ENCODE measurements at regions not wholly inside any gene's neighbourhood (a gene's known extent, or its start where the extent isn't known, plus 50 kb on each side); places are given as distances from the start of the nearest gene placed in this dataset.
"Not testable (repeated sequence)": the region's sequence is repeated elsewhere in the genome, so short reads cannot be mapped to it uniquely, and the experiment has no call there.

DNA sequence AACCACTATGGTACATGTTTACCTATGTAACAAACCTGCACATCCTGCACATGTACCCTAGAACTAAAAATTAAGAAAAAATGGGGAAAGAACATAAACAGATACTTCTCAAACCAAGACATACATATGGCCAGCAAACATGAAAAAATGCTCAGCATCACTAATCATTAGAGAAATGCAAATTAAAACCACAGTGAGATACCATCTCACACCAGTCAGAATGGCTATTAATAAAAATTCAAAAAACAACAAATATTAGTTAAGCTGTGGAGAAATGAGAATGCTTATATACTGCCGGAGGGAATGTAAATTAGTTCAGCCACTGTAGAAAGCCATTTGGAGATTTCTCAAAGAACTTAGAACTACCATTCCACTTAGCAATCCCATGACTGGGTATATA lies 126.1 kb downstream of the NFKBIZ start:
- dilution Hi-C loops (cut with MboI; ENCODE audit: extremely low pct_ligation_motif_present, low sequenced_read_pairs); H3K9me3 ChIP-seq (replicated peaks; ENCODE audit: control insufficient read depth, insufficient read depth, low read length); H3K27ac ChIP-seq (ENCODE audit: insufficient read depth, low read depth, low read length); CTCF ChIA-PET; POLR2A ChIA-PET; H2AFZ ChIP-seq (ENCODE audit: low read depth, low read length); H3K9ac ChIP-seq (replicated peaks; ENCODE audit: extremely low read depth, insufficient read depth, low read length); DNase-seq (ENCODE audit: low read depth, low spot score); H3K27me3 ChIP-seq (ENCODE audit: control insufficient read depth in 2 of 2, insufficient read depth in 2 of 2, low read length in 2 of 2); H3K4me2 ChIP-seq (ENCODE audit: insufficient read depth, low read length); BruUV-seq (replicated peaks); H4K20me1 ChIP-seq (replicated peaks; ENCODE audit: control insufficient read depth, extremely low read depth, insufficient read depth, low read length); intact Hi-C loops (cut with micrococcal nuclease); FAIRE-seq; H3K9me1 ChIP-seq (replicated peaks; ENCODE audit: control insufficient read depth, extremely low read depth, insufficient read depth, low read length); H3K79me2 ChIP-seq (ENCODE audit: control insufficient read depth, insufficient read depth, low read length); H3K4me1 ChIP-seq (ENCODE audit: control insufficient read depth, extremely low read depth, insufficient read depth, low read length); H3K4me3 ChIP-seq (replicated peaks in 1 of 3; ENCODE audit: insufficient read depth in 1 of 3, low read depth in 1 of 3, low read length in 3 of 3); H3K36me3 ChIP-seq (ENCODE audit: control insufficient read depth in 2 of 2, extremely low read depth in 1 of 2, insufficient read depth in 2 of 2, low read length in 2 of 2): not testable (repeated sequence)

DNA sequence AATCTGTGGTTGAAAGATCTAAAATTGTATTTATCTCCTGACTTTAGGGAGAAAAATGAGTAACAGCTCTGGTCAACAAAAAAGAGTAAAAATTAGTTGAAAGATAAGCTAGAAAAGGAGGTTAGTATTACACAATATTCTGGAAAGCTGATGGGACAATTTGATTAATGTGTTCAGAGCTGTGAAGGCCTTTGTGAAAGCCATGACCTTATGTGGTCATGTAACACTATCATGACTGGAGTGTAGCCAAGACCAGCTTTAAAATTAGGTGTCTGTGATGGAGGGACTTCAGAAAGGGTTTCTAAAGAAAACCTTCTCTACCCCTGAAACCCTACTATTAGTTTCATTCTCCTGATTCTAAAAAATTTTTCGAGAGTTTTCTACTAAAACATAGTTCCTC lies 127.2 kb downstream of the NFKBIZ start:
- Histone ChIP-seq H3K9ac (replicated peaks; ENCODE audit: extremely low read depth, insufficient read depth, low read length) (no peak overlapping the region), H2AFZ (ENCODE audit: low read depth, low read length) (no peak overlapping the region), H3K4me3 (replicated peaks in 1 of 3; ENCODE audit: insufficient read depth in 1 of 3, low read depth in 1 of 3, low read length in 3 of 3) (no peak overlapping the region), H4K20me1 (replicated peaks; ENCODE audit: control insufficient read depth, extremely low read depth, insufficient read depth, low read length) (no peaks in the 10 kb centered on the region), H3K9me3 (replicated peaks; ENCODE audit: control insufficient read depth, insufficient read depth, low read length) (no peaks in the 10 kb centered on the region), H3K4me2 (ENCODE audit: insufficient read depth, low read length) (no peak overlapping the region), H3K27me3 (ENCODE audit: control insufficient read depth in 2 of 2, insufficient read depth in 2 of 2, low read length in 2 of 2) (no peaks in the 10 kb centered on the region), H3K79me2 (ENCODE audit: control insufficient read depth, insufficient read depth, low read length) (no peaks in the 10 kb centered on the region), H3K4me1 (ENCODE audit: control insufficient read depth, extremely low read depth, insufficient read depth, low read length) (no peaks in the 10 kb centered on the region), H3K27ac (ENCODE audit: insufficient read depth, low read depth, low read length) (no peak overlapping the region), H3K36me3 (ENCODE audit: control insufficient read depth in 2 of 2, extremely low read depth in 1 of 2, insufficient read depth in 2 of 2, low read length in 2 of 2) (no peaks in the 10 kb centered on the region), H3K9me1 (replicated peaks; ENCODE audit: control insufficient read depth, extremely low read depth, insufficient read depth, low read length) (no peaks in the 10 kb centered on the region)
- DNase-seq (ENCODE audit: low read depth, low spot score) (no peak), FAIRE-seq (no peak)
- dilution Hi-C loops (cut with MboI; ENCODE audit: extremely low pct_ligation_motif_present, low sequenced_read_pairs) (no loop called here), intact Hi-C loops (cut with micrococcal nuclease) (no loop called here)
- no TSS peak for BruUV-seq (replicated peaks)
- TF ChIP-seq MYC (IDR thresholded peaks at IDR 0.05; ENCODE audit: low read depth, low read length) (no peak), POLR2AphosphoS5 (IDR thresholded peaks at IDR 0.05; ENCODE audit: insufficient read depth, low read depth, low read length) (no peak), POLR2A (IDR thresholded peaks at IDR 0.05; ENCODE audit: low read depth, low read length) (no peak)
- TF ChIP-seq, protein P1, sequence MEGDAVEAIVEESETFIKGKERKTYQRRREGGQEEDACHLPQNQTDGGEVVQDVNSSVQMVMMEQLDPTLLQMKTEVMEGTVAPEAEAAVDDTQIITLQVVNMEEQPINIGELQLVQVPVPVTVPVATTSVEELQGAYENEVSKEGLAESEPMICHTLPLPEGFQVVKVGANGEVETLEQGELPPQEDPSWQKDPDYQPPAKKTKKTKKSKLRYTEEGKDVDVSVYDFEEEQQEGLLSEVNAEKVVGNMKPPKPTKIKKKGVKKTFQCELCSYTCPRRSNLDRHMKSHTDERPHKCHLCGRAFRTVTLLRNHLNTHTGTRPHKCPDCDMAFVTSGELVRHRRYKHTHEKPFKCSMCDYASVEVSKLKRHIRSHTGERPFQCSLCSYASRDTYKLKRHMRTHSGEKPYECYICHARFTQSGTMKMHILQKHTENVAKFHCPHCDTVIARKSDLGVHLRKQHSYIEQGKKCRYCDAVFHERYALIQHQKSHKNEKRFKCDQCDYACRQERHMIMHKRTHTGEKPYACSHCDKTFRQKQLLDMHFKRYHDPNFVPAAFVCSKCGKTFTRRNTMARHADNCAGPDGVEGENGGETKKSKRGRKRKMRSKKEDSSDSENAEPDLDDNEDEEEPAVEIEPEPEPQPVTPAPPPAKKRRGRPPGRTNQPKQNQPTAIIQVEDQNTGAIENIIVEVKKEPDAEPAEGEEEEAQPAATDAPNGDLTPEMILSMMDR (IDR thresholded peaks at IDR 0.05; ENCODE audit: extremely low read depth in 1 of 2, insufficient read depth in 1 of 2, low read depth in 1 of 2, low read length in 2 of 2): no peak
- ChIA-PET POLR2A (no interaction called here), CTCF (interaction anchor here (0.5 to 2.8 kb wide), 6 partner anchors 12 to 253 kb away, joined by 3 to 13 read pairs (median 4); no protein-coding TSS in a partner anchor)
